Neural crest cell (in vitro differentiated cells): ENCODE measurements at regions not wholly inside any gene's neighbourhood (a gene's known extent, or its start where the extent isn't known, plus 50 kb on each side); places are given as distances from the start of the nearest gene placed in this dataset.

Experiments used
- DNase-seq: peaks from one replicate; pipeline ENCODE4 v3.0.0; 2021; ENCODE audit warnings: low read depth, mixed read lengths, low spot score
- H3K27ac Mint-ChIP-seq: one replicate; pipeline ENCODE4 v1.8.0; 2021; ENCODE audit warnings: mild to moderate bottlenecking, mixed read lengths; ENCODE audit not compliant: unreplicated experiment
- H3K27me3 Mint-ChIP-seq: 2 replicates; pipeline ENCODE4 v1.8.0; 2021; ENCODE audit warnings: low read depth, mild to moderate bottlenecking, mixed read lengths
- H3K36me3 Mint-ChIP-seq: 2 replicates; pipeline ENCODE4 v1.8.0; 2021; ENCODE audit warnings: low read depth, mild to moderate bottlenecking, mixed read lengths
- H3K4me1 Mint-ChIP-seq: 2 replicates; pipeline ENCODE4 v1.8.0; 2021; ENCODE audit warnings: mixed read lengths
- H3K4me3 Mint-ChIP-seq: one replicate; pipeline ENCODE4 v1.8.0; 2021; ENCODE audit warnings: mild to moderate bottlenecking, mixed read lengths
- H3K9me3 Mint-ChIP-seq: 2 replicates; pipeline ENCODE4 v1.8.0; 2021; ENCODE audit warnings: mixed read lengths
- CTCF ChIP-seq: fragments of 200-600 bp; sonication (generic); conservative IDR thresholded peaks from 2 replicates; pipeline ENCODE4 v1.5.0; 2021; ENCODE audit warnings: antibody characterized with exemption, mild to moderate bottlenecking

DNA sequence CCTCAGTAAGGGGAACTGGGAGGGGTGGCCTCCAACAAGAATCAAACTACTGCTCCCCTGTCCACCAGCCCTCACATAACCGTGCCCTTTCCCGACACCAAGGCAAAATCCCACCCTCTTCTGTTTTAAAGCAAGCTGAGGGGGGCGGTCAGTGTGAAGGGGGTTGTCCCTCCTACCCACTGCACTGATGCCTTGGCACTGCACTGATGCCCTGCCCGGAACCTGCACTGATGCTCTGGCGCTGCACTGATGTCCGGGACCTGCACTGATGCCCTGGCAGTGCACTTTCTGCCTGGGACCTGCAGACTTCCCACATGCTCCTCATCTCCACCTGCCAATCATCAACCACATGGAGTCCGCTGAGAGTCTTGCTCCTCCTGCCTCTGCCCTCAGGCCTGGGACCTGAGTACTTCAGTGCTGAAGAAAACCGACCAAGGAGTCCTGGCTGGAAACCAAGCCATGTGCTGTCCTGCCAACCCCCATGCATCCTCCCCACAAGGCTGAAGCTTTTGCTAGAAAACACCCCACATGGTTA is 179.5 kb downstream of the SMAD2 start:
- no peak overlapping the region for H3K4me3 Mint-ChIP-seq
- peaks cover 42% of the 10 kb centered on the region for H3K27me3 Mint-ChIP-seq
- no peak for DNase-seq
- H3K36me3 Mint-ChIP-seq, result no peaks in the 10 kb centered on the region
- no peak overlapping the region for H3K27ac Mint-ChIP-seq
- TF ChIP-seq CTCF, result no peak
- no peaks in the 10 kb centered on the region for H3K4me1 Mint-ChIP-seq
- H3K9me3 Mint-ChIP-seq, result no peaks in the 10 kb centered on the region

- H3K27ac Mint-ChIP-seq, result peak overlapping the region; percentile 57
- H3K27me3 Mint-ChIP-seq, result peaks cover 47% of the 10 kb centered on the region
- TF ChIP-seq CTCF, result no peak
- no peaks in the 10 kb centered on the region for H3K9me3 Mint-ChIP-seq
- no peak for DNase-seq
- H3K4me3 Mint-ChIP-seq, result no peak overlapping the region
- no peaks in the 10 kb centered on the region for H3K4me1 Mint-ChIP-seq
- H3K36me3 Mint-ChIP-seq, result no peaks in the 10 kb centered on the region
Observed at GRCh38 chr18:47749600-47749973, 180.9 kb downstream of the SMAD2 start.

DNA sequence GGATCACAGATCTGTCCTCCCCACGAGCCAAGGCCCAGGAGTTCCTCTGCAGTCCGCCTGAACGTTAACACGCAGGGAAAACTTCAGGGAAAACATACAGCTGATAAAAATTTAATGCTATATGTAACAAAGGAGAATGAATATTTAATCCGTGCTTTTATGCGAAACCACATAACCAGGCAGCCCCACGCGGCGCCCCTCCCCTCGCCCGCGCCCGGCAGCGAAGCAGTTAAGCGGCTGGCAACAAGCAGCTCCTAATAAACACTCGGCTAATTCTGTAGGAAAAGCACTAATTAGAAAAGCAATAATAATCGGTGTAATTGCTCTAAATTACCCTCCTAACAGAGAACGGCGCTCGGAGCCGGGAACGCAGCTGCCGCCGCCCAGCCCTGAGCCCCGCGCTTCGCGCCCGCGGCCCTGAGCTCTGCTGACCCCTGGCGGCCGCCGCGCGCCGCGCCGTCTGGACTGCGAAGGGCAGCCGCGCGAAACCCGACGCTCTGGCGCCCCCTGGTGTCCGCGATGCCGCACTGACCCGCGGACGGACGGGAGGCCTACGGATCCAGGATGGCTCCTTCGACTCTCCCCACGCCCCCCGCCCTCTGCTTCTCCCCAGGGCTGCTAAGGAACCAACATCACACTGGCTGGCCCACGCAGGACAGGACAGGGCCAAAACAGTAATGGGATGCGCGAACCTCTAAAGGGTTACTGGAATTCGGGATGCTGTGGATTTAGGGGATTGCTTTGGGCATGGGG is 181.4 kb downstream of the SMAD2 start:
- Mint-ChIP-seq H3K36me3 (no peaks in the 10 kb centered on the region), H3K27ac (peak overlapping the region; percentile 57), H3K27me3 (peaks cover 49% of the 10 kb centered on the region), H3K9me3 (no peaks in the 10 kb centered on the region), H3K4me1 (no peaks in the 10 kb centered on the region), H3K4me3 (peak overlapping the region; percentile 61)
- peak; percentile 94 for DNase-seq
- TF ChIP-seq CTCF, result peak; percentile 100

- Mint-ChIP-seq H3K27ac (peak overlapping the region; percentile 35), H3K4me1 (no peaks in the 10 kb centered on the region), H3K36me3 (no peaks in the 10 kb centered on the region), H3K27me3 (peaks cover 50% of the 10 kb centered on the region), H3K9me3 (no peaks in the 10 kb centered on the region), H3K4me3 (peak overlapping the region; percentile 61)
- DNase-seq, result no peak
- no peak for TF ChIP-seq CTCF
Observed at GRCh38 chr18:47748093-47748796, 182.2 kb downstream of the SMAD2 start.

DNA sequence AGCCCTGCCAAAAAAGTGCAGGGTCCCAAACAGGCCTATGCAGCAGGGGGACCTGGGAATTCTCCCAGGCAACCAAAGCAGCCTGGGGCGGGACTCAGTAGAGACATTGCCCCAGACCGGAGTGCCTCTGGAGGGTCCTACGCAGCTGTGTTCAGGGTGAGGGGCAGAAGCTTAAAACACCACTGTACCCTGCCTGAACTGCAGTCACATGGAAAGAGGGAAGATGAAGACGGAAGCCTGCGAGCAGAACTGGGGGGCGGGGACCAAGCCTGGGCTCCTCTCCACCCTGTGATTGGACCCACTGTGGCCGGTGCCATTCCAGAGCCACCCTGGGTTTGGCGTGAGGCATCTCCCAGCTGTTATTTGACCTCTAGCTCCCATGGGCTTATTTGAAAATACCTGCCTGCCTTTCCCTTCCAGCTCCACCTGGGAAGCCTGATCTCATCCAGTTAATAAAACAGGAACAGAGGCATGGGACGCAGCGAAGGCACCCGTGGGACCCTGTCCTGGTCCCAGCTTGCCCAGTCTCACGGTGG is 183.1 kb downstream of the SMAD2 start:
- Mint-ChIP-seq H3K27ac (no peak overlapping the region), H3K4me1 (no peaks in the 10 kb centered on the region), H3K9me3 (no peaks in the 10 kb centered on the region), H3K4me3 (no peak overlapping the region), H3K27me3 (peaks cover 52% of the 10 kb centered on the region), H3K36me3 (no peaks in the 10 kb centered on the region)
- no peak for DNase-seq
- TF ChIP-seq CTCF, result no peak
